ENCODE measurements at regions not wholly inside any gene's neighbourhood (a gene's known extent, or its start where the extent isn't known, plus 50 kb on each side); places are given as distances from the start of the nearest gene placed in this dataset.
"Not testable (repeated sequence)": the region's sequence is repeated elsewhere in the genome, so short reads cannot be mapped to it uniquely, and the experiment has no call there.

DNA sequence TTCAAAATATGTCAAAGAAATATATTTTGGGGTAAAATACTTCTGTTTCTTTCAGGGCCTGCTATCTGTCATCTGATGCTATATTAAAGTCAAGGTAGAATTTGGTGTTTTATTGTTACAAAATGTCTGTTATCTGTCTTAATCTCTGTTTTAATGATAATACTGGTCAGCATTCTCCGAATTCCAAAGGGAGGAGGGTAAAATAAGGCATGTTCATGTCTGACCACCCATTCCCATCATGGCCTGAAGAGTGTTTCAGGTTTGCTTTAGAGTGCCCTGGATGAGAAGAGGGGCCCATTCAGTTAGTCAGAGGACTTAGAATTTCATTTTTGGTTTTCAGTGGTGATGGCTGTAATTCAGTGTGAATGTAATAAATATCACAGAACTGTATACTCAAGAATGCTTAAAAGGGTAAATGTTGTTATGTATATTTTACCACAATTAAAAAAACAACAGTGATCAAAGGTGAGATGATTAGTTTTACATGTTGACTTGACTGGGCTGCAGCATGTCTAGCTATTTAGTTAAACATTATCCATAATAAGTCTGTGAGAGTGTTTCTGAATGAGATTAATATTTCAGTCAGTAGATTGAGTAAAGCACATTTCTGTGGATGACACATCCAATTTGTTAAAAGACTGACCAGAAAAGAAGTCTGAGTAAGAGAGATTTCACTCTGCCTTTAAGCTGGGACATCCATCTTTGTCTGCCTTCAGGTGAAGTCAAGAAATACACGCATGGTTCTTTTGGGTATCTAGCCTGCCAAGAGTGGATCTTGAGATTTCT is 467.9 kb upstream of the SYT4 start:
- no peak for DNase-seq

DNA sequence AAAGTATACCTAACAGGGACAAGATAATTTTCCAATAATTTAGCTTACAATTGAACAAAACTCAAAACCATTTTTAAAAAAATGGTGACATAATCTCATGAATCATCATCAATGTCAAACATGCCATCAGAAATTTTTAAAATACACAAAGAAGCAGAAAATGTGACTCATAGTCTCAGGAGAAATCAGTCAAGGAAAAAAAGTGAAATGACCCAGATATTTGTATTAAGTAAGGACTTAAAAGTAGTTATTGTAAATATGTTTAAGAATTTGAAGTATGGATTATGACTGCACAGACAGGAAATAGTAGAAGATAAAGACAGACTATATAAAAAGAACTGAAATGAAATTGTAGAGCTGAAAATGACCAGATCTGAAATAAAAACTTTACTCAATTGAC is 473.9 kb upstream of the SYT4 start:
- DNase-seq, result no peak

DNA sequence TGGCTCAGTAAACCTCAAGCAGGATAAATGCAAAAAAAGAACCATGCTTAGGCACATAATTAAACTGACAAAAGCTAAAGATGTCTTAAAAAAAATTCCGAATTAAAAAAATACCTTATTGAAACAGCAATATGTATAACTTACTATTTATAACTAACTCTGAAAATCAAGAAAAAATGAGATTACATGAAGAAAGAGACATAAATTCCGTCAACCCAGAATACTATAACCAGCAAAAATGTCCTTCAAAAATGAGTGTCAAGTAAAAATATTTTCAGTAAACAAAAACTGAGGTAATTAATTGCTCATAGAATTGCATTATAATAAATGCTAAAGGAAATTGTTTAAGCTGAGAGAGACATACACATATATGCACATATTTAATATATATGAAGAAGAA is 474.5 kb upstream of the SYT4 start:
- DNase-seq, result no peak

DNA sequence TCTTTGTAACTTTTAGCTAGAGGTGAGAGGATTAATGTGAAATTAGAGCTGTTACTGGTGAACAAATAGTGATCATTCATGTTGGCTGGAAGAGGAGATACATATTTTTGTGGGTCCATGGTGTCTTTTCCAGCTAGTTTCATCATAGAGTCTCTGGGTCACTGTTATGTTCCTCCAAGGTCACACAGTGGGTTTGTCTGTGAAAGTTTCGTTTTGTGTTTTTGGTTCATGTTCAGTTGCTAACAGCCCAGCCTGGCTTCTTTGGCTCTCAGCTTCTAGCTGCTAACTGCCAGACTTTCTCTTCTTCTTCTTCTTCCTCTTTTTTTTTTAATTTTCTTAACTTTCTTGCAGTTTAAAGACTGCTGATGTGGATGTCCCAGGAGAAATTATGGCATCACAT is 480.0 kb upstream of the SYT4 start:
- no peak for DNase-seq

DNA sequence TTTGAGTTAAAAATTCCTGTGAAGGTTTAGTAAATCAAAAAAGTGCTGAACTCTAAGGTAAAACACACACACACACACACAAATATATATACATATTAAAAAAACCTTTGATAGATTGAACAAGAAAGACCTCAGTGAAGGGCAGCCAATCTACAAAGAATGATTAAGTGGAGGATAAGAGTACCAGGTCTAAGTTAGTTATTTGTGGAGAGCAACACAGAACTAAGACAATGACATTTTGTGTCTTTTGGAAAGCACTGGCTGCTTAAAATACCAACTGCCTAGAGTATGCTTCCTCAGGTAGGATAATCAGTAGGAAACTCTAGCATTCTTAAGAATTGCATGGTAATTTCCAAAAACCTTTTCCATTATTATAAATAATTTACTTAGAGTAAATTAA is 481.4 kb upstream of the SYT4 start:
- no peak for DNase-seq

DNA sequence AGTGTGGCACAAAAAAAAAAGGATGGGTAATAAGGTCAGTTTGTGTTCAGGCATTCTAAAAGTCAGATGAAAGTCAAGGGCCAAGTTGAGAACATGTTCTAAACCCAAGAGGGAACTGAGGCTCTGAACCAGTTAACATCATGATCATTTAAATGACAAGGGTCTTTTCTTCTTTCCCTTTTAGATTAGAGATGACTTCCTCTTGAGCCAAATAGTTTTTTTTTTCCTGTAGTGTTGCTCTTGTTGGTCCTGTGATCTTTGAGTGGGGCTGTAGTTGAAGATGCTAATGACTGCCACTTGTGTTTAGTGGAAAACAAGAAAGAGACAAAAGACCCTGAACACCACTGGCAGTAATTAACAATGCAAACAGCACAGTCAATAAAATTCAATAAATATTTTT is 482.7 kb upstream of the SYT4 start:
- no peak for DNase-seq

DNA sequence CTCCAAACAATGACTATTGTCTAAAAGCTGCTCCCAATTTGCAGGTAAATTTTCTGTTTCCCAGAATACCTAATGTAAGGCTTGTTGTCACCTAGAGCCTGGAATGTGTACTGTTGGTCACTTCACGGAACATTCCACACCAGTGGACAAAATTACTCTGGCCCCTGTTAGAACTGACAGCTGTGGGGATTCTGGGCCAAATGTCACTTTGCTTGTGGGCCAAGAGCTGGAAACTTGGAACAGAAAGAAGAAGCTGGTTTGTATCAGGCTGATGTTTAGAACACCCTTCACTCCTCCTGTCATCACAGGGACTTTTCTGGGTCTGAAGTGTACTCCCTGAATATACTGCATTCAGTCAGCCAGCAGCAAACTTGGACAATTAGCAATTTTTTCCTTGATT is 495.6 kb upstream of the SYT4 start:
- no peak for DNase-seq

DNA sequence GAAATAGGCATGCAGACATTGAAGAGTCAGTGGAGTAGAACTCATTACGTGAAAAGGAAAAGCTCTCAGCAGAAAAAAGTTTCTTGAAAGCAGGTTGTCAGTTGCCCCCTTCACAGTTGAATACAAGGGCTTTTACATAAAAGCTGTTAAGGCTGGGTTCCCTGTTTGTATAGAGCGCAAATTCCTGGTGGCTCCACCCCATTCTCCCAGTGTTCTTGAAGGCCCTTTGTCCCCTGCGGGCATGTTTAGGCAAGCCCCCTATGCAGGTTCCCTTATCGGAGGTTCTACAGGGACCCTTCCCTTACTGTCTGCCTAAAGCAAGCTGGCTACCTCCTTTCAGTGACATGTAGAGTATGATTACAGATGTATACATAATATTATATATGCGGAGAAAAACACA is 497.2 kb upstream of the SYT4 start:
- DNase-seq, result no peak

DNA sequence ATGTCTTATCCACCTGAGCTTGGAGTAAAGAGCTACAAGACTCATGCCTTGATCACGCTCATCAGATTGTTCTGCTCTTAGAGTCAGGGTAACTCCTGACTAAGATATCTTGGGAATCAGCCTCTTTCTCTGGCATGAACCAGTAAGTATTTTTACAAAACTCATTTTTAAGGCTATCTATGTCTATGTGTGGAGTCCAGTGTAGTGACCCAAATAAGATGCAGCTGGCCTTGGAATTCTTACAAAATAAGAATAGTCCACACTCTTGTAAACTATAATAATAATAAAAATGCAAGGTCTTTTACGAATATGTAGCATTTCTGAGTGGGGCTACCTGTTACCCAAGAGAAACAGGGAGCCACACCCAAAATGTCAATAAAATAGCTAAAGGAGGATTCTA is 498.3 kb upstream of the SYT4 start:
- no peak for DNase-seq

DNA sequence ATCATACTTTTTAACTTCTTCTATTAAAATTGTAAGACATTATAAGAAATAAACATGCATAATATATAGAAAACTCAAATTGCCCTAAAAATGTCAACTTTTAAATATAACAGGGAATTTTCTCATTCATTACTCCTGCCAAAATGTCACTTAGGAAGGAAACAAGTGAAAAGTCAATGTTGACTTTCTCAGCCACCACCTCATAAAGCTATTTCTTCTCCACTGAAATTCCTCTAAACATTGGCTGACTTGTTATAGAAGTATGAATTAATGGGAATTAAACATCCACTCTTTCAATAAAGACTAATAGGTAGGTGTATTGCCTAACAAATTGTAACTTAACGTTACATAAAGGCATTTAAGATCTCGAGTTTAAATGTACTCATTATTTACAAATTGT is 499.7 kb upstream of the SYT4 start:
- no peak for DNase-seq

DNA sequence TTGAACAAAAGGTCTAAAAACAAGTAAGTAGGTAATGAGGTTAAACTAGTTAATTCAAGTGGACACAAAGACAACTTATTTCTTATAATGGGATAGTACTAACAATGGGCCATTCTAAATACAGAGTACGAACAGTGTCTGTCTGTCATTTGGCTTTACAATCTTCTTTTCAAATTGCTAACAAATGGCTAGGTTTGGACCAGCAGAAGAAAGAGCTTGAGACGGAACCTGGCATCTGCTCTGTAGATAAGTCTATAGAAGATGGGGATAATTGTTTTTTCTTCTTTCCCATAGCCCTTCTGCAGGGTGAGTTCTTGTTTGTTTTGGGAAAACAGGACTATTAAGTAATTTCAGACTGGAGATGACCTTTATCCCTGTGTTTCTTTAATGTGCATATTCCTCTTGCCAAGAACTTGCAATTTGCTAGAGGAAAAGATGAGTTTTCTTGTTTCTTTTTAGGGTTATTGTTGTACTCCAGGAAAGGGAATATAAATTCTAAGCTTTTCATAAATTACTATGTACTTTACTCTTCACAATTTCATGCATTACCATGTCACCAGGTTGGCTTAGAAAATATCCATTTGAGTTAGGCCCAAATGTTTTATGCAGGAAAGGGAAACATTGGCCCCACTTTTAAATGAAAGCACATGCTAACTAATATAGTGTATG is 500.5 kb upstream of the SYT4 start:
- DNase-seq, result no peak

DNA sequence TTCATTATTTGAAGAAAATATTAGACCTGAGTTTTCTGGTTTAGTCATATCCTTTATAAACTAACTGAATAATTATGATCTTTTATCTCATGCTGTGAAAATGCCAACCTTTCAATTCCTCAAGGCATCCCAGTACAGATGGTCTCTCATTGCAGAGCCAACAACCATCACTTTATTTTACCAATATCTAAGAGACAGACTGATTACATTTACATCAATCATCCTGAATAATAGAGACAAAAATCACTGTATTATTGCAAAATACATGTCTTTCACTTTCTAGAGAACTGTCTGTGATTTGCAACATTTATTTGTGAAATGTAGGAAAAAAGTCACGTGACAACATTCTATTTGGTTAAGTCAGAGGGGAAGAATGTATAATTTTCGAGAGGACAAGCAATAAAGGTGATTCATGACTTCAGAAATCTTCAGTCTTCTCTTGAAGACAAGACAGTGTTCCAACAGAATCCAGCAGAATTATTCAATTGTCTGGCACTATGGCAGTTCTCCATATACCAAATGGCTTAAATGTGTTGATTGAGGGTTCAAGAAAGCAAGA is 503.6 kb upstream of the SYT4 start:
- DNase-seq, result no peak

DNA sequence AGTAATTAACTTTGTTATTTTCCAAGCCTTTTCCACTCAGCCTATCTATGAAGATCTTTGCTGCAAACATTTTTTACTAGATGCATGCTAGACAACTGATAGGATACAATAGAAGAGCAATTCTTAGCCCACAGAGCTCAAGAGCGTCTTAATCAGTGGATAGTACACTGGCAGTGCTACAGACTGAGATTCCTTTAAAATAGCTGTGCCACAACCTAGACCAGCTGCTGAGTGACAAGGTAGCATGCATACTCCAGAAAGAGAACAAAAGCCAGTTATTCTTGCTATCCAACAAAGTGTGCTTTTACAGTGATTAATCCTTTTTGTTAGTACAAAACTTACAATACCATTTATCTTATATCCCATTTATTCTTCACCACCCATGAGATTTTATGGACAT is 507.9 kb upstream of the SYT4 start:
- DNase-seq, result no peak

DNA sequence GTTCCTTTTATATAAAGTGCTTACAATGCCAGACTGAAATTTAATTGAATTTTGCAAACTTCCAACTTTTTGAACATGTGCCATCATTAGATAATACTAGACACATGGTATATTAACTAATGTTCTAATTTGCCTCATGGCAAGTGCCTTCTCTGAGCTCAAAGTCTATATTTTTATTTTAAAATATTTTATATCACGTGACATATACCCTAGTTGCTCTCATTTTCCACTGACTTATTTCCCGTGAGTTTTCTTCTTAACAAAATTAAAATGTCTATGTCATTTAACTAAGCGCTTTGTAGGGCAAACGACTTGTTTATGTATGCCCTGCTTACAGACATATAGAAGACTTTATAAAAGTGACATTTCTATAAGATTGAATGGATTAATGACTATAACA is 509.6 kb upstream of the SYT4 start:
- DNase-seq, result no peak

DNA sequence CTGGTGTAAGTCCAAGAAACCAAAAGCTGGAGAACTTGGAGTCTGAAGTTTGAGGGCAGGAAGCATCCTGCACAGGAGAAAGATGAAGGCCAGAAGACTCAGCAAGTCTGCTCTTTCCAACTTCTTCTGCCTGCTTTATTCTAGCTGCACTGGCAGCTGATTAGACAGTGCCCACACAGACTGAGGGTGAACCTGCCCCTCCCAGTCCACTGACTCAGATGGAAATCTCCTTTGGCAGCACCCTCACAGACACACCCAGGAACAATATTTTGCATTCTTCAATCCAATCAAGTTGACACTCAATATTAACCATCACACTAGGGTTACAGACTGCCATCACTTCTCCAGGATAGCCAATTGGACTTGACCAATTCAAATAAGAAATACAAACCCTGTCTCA is 510.4 kb upstream of the SYT4 start:
- DNase-seq, result not testable (repeated sequence)

DNA sequence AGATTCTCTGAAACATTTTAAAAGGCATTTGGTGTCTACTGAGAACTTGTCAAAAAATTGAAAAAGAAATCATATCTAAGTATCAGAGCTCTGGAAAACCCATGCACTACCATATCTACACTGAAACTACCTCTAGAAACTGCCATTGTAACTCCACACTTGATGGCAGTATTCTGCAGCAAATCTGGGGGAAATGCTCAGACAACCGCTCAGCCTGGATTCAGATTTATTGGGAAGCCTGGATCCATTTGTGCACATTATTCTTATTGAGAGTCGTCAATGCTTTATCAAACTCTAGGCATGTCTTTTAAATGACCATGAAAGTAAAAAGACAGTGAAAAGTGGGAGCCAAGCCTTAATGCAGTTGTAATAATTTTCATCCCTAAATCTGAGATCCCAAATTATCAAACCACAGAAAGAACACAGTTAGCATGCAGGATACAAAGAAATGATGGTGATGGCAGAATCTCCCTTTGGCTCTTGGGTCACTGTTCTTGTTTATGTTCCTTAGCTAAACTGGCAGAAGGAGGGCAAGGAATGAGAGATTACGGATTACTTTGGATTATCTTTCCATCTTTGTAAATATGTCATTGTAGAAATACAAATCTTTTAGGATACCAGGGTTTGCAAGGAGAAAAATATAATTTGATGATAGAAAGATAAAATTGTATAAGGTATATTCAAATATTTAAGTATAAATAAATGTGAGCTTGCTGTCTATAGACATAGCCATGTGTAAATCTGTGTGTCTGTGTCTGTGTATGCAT is 512.1 kb upstream of the SYT4 start:
- no peak for DNase-seq

DNA sequence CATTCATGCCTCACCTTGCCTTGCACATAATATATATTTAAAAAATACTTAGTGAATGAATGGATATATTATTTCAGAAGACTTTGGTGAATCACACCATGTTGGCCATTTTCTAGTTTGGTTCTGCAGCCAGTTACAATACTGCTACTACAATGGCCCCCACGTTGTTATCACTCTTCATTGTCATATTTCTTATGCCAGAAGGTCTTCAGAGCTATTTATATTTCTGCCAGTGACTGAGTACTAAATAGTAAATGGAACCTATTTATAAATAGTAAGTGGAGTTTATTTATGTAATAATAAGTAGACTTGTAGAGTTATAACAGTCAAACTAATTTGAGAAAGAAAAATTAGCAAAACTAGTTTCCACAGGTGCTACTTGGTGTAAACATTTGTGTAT is 516.6 kb upstream of the SYT4 start:
- DNase-seq, result no peak

DNA sequence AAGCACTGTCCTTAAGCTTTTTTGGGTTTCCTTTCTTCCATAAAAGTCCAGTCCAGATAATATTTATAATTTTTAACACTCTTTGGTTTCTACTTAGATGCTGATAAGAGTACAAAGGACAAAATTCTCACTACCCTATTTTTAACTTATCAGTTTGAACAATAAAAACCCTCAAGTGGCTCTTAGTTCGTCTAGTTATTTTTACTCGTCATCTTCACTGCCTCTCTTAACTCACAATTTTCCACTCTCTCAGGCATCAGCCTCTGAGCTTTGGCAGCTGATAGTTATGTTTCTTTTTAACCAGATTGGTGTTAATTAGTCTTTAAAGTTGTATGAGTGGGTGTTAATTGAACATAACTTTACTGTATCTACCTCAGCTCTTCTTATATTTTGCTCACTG is 517.1 kb upstream of the SYT4 start:
- no peak for DNase-seq

DNA sequence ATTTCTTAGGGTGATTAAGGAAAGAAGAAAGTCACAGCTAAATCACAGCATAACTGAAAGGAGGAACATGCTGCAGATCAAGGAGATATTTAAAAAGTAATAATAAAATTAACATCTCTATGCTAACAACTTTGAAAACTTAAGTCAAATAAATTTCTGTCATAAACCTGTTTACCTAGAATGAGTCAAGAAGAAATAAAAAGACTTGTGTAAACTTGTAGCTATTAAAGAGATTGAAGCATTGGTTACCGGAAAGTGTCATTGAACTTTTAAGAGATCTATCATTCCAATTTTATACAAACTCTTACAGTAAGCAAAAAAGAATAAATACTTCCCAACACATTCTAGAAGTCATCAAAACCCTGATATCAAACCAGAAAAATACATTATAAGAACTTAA is 520.1 kb upstream of the SYT4 start:
- no peak for DNase-seq

DNA sequence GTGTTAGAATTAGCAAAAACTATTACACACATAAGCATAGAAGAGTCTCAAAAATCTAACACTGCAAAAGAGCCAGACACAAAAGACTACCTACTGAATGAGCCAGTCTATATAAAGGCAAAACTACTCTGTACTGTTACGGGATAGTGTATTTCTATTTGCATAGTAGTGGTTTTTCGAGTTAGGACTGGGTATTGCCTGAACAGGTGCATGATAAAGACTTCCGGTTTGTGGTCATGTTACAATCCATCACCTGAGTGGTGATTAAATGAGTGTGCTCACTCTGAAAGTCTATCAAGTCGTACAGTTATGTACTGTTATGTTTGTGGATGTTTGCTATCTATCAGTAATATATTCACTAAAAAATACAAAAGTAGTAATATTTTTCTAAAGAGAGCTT is 523.3 kb upstream of the SYT4 start:
- DNase-seq, result no peak

DNA sequence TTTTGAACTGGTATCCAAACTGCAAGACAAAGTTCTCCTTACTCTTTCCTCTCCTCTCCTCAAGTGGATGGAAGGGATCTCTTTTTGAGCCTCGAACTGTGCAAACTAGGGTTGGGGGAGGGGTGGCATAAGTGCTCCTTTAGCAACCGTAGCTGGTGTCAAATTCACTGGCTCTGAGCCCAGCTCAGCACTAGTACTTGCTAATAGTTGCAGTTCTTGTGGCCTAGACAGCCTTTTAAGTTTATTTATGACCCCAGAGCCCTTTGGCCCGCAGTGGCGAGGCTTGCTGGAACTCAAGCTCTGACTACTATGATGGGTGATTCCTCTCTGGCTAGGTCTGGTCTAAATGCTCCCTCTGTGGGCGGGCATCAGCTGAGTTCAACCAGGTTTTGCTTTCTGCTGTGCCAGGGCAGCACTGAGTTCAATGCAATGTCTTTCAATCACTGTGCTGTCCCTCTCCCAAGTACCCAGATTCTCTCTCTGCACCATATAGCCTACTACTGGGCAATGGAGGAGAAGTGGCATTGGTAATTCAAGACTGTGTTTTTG is 528.4 kb upstream of the SYT4 start:
- DNase-seq, result no peak

DNA sequence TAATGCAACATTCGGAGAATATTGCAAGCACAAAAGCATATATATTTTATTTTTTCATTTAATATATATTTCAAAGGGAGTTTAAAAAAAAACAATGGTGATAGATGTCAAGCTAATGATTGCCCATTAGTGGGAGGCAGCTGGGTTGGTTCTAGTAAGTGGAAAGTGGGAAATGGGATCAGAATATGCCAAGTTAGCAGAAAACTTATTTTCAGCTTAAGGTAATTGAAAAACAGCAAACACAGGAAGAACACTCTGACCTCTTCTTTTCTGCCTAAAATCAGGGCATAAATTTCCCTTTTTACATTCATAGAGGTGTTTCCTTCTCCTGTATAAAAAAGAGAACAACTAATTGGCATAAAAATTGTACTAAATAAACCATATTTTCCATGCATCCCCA is 535.3 kb upstream of the SYT4 start:
- DNase-seq, result no peak

DNA sequence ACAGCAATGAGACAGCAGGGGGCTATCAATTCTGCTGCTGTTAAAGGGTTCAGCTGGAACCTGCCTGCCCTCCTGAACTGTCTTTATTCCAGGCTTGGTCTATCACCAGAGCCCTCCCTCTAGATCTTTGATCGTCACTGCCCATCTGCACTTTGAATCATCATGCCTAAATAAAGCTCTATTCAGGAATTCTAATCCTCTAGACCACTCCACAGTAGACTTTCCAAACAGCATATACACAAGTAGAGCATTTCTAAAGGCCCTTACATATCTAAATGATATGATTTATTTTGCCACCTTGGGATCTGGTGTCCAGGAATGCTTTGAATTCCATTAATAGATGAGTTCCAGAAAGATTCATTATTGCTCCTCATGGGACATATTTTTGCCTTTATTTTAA is 542.1 kb upstream of the SYT4 start:
- DNase-seq, result no peak

DNA sequence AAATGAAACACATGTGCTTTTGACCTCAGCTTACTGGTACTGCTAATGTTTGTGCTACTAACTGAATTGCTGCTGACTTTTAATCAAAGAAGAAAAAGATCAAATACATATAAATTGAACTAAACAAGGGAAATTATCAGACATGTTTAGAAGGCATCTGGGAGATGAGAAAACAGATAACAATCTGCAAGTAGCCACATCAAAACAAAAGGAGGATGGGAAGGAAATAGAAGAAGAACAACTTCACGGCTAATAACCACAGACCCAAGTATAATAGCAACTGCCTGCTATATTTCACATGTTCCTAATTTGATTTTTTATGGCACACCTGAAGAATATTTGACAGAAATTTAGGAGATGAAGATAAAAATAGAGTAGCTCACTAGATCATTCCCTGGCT is 542.6 kb upstream of the SYT4 start:
- DNase-seq, result no peak
